ENCODE measurements at regions not wholly inside any gene's neighbourhood (a gene's known extent, or its start where the extent isn't known, plus 50 kb on each side); places are given as distances from the start of the nearest gene placed in this dataset.

DNA sequence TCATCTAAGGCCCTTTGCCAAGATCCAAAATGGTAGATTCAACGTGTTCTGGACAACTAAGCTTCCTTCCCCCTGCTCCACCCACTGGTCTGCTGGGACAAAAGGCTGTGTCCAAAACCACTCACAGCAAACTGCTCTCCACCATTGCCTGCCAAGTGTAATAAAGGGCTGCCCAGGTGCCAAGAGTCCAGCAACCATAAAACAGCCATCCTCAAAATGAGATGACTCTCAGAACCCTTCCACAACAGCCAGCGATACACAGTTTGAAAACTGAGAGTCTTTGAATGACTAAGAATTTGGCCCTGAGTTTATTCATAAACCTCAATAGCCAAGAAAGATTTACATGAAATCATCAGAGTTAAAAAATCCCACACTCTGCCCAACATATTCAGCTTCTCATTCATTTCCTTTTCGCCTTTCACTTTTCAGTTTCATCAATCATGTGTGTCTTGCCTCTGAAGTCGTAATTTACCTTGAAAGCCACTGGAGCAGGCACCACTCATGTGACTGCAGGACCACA is 658.1 kb upstream of the MGMT start:
- TF ChIP-seq, protein P1, sequence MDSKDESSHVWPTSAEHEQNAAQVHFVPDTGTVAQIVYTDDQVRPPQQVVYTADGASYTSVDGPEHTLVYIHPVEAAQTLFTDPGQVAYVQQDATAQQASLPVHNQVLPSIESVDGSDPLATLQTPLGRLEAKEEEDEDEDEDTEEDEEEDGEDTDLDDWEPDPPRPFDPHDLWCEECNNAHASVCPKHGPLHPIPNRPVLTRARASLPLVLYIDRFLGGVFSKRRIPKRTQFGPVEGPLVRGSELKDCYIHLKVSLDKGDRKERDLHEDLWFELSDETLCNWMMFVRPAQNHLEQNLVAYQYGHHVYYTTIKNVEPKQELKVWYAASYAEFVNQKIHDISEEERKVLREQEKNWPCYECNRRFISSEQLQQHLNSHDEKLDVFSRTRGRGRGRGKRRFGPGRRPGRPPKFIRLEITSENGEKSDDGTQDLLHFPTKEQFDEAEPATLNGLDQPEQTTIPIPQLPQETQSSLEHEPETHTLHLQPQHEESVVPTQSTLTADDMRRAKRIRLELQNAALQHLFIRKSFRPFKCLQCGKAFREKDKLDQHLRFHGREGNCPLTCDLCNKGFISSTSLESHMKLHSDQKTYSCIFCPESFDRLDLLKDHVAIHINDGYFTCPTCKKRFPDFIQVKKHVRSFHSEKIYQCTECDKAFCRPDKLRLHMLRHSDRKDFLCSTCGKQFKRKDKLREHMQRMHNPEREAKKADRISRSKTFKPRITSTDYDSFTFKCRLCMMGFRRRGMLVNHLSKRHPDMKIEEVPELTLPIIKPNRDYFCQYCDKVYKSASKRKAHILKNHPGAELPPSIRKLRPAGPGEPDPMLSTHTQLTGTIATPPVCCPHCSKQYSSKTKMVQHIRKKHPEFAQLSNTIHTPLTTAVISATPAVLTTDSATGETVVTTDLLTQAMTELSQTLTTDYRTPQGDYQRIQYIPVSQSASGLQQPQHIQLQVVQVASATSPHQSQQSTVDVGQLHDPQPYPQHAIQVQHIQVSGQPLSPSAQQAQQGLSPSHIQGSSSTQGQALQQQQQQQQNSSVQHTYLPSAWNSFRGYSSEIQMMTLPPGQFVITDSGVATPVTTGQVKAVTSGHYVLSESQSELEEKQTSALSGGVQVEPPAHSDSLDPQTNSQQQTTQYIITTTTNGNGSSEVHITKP (CRISPR knock-in tag; IDR thresholded peaks at IDR 0.05; ENCODE audit: low read depth): no peak
- no peak for TF ChIP-seq MEF2D (CRISPR knock-in tag; IDR thresholded peaks at IDR 0.05)
- no peak for TF ChIP-seq JUN (CRISPR knock-in tag; IDR thresholded peaks at IDR 0.05)
- TF ChIP-seq, protein P2, sequence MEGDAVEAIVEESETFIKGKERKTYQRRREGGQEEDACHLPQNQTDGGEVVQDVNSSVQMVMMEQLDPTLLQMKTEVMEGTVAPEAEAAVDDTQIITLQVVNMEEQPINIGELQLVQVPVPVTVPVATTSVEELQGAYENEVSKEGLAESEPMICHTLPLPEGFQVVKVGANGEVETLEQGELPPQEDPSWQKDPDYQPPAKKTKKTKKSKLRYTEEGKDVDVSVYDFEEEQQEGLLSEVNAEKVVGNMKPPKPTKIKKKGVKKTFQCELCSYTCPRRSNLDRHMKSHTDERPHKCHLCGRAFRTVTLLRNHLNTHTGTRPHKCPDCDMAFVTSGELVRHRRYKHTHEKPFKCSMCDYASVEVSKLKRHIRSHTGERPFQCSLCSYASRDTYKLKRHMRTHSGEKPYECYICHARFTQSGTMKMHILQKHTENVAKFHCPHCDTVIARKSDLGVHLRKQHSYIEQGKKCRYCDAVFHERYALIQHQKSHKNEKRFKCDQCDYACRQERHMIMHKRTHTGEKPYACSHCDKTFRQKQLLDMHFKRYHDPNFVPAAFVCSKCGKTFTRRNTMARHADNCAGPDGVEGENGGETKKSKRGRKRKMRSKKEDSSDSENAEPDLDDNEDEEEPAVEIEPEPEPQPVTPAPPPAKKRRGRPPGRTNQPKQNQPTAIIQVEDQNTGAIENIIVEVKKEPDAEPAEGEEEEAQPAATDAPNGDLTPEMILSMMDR (CRISPR knock-in tag; IDR thresholded peaks at IDR 0.05): no peak
- TF ChIP-seq RXRB (CRISPR knock-in tag; IDR thresholded peaks at IDR 0.05; ENCODE audit: borderline replicate concordance): no peak
- no peak for TF ChIP-seq ZNF660 (CRISPR knock-in tag; IDR thresholded peaks at IDR 0.05; ENCODE audit: borderline replicate concordance, low read depth)
- no peak for TF ChIP-seq MYC (CRISPR knock-in tag; IDR thresholded peaks at IDR 0.05; ENCODE audit: borderline replicate concordance)
- no peak for TF ChIP-seq MAFF (IDR thresholded peaks at IDR 0.05; ENCODE audit: low read depth, low read length)

Measured in HepG2 (cell line).